Left ventricle myocardium inferior (tissue), 1 donor: ENCODE measurements at regions not wholly inside any gene's neighbourhood (a gene's known extent, or its start where the extent isn't known, plus 50 kb on each side); places are given as distances from the start of the nearest gene placed in this dataset.

Experiments used
- DNase-seq: peaks from one replicate; pipeline ENCODE4 v3.0.0-alpha.2; 2020
- H3K27ac ChIP-seq: fragments of 200-600 bp; replicated peaks from 2 replicates; pipeline ENCODE4 v1.8.0; 2021
- H3K27me3 ChIP-seq: fragments of 200-600 bp; 2 replicates; pipeline ENCODE4 v1.8.0; 2021; ENCODE audit warnings: low read depth
- H3K36me3 ChIP-seq: fragments of 200-600 bp; 2 replicates; pipeline ENCODE4 v1.8.0; 2021
- H3K4me1 ChIP-seq: fragments of 200-600 bp; 2 replicates; pipeline ENCODE4 v1.8.0; 2021
- H3K4me3 ChIP-seq: fragments of 200-600 bp; 2 replicates; pipeline ENCODE4 v1.8.0; 2021; ENCODE audit warnings: mild to moderate bottlenecking, moderate library complexity
- H3K9me3 ChIP-seq: fragments of 200-600 bp; replicated peaks from 2 replicates; pipeline ENCODE4 v1.8.0; 2021
- intact Hi-C: fragments of 100-400 bp; cut with micrococcal nuclease; formaldehyde crosslinking; loops from one replicate; pipeline ENCODE4 v1.11.0; 2022
- TF ChIP-seq, protein P1 (sequence below): fragments of 200-600 bp; IDR thresholded peaks from 2 replicates; pipeline ENCODE4 v1.8.0; 2021; ENCODE audit warnings: antibody characterized with exemption, mild to moderate bottlenecking, borderline replicate concordance
- donor health status: DM: no; HTN: yes; CAD: no; lungs with severe emphysema.

DNA sequence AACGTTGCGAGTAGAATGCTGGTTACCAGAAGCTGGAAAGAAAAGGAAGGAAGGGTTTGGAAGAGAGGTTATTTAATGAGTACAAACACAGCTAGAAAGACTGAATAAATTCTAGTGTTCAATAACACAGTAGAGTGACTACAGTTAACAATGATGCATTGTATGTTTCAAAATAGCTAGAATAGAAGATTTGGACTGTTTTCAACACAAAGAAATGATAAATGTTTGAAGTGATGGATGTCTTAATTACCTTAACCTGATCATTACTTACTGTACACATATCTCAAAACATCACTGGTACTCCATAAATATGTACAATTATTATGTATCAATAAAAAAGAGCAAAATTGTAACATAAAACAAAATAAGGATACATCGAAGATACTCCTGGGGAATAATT is 1221.8 kb upstream of the SEL1L start:
- Histone ChIP-seq H3K27me3 (no peaks in the 10 kb centered on the region), H3K36me3 (no peaks in the 10 kb centered on the region), H3K4me3 (no peak overlapping the region), H3K27ac (no peak overlapping the region), H3K4me1 (no peaks in the 10 kb centered on the region), H3K9me3 (peaks cover 10% of the 10 kb centered on the region)
- intact Hi-C loops = no loop called here
- no peak for DNase-seq
- TF ChIP-seq, protein P1, sequence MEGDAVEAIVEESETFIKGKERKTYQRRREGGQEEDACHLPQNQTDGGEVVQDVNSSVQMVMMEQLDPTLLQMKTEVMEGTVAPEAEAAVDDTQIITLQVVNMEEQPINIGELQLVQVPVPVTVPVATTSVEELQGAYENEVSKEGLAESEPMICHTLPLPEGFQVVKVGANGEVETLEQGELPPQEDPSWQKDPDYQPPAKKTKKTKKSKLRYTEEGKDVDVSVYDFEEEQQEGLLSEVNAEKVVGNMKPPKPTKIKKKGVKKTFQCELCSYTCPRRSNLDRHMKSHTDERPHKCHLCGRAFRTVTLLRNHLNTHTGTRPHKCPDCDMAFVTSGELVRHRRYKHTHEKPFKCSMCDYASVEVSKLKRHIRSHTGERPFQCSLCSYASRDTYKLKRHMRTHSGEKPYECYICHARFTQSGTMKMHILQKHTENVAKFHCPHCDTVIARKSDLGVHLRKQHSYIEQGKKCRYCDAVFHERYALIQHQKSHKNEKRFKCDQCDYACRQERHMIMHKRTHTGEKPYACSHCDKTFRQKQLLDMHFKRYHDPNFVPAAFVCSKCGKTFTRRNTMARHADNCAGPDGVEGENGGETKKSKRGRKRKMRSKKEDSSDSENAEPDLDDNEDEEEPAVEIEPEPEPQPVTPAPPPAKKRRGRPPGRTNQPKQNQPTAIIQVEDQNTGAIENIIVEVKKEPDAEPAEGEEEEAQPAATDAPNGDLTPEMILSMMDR = no peak

DNA sequence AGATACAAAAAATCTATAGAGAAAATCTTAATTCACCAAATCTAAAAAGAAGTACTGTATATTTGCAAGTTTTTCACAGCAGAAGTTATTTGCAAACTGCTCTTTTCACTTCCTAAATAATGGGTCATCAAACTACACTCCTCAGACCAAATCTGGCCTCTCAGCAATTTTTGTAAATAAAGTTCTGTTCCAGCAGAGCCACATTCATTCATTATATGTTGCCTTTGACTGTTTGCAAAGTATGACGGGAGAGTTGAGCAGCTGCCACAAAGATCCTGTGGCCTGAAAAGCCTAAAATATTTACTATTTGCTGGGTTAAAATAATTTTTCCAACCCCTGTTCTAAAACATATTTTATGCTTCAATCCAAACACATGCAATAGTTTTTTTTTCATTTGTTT is 1222.3 kb upstream of the SEL1L start:
- intact Hi-C loops = no loop called here

GRCh38 chr14:82757776-82758175 is 1224.1 kb upstream of the SEL1L start:
- H3K36me3 ChIP-seq = no peaks in the 10 kb centered on the region
- intact Hi-C loops = no loop called here
- no peaks in the 10 kb centered on the region for H3K27me3 ChIP-seq
- H3K9me3 ChIP-seq = peaks cover 10% of the 10 kb centered on the region
- TF ChIP-seq, protein P1 = no peak
- DNase-seq = no peak
- no peak overlapping the region for H3K27ac ChIP-seq
- no peaks in the 10 kb centered on the region for H3K4me1 ChIP-seq
- no peak overlapping the region for H3K4me3 ChIP-seq

More for the DNA sequence above, 1222.3 kb upstream of the SEL1L start:
- no peak overlapping the region for H3K27ac ChIP-seq
- TF ChIP-seq, protein P1 = no peak
- H3K36me3 ChIP-seq = no peaks in the 10 kb centered on the region
- no peaks in the 10 kb centered on the region for H3K27me3 ChIP-seq
- H3K9me3 ChIP-seq = peaks cover 10% of the 10 kb centered on the region
- DNase-seq = no peak
- H3K4me1 ChIP-seq = no peaks in the 10 kb centered on the region
- no peak overlapping the region for H3K4me3 ChIP-seq

GRCh38 chr14:82759656-82760055 is 1226.0 kb upstream of the SEL1L start:
- intact Hi-C loops = no loop called here
- no peaks in the 10 kb centered on the region for H3K4me1 ChIP-seq
- TF ChIP-seq, protein P1 = no peak

DNA sequence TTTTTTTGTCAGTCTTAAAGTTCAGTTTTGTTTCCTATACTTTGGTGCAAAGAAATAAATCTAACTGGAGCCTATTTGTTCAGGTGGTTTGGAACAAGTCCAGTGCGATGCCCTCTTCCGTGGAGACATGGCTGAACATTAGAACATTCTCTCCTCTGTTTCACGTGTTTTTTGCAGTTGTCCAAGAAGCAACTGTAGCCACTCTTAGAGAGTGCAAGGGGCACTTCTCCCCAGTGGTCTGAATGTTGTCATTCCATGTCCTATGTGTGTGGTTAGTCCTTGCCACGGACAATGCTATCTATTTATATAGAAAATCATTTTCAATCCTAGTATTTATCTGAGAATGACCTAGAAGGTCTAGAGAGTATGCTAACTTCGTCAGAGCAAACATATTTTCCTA is 1232.5 kb upstream of the SEL1L start:
- intact Hi-C loops = no loop called here
- Histone ChIP-seq H3K36me3 (no peaks in the 10 kb centered on the region), H3K4me1 (no peaks in the 10 kb centered on the region), H3K27me3 (no peaks in the 10 kb centered on the region), H3K4me3 (no peak overlapping the region), H3K9me3 (no peaks in the 10 kb centered on the region), H3K27ac (no peak overlapping the region)
- TF ChIP-seq, protein P1 = no peak
- DNase-seq = no peak

More at GRCh38 chr14:82759656-82760055, 1226.0 kb upstream of the SEL1L start:
- H3K27ac ChIP-seq = no peak overlapping the region
- H3K36me3 ChIP-seq = no peaks in the 10 kb centered on the region
- no peak overlapping the region for H3K4me3 ChIP-seq
- no peak for DNase-seq
- H3K9me3 ChIP-seq = no peaks in the 10 kb centered on the region
- no peaks in the 10 kb centered on the region for H3K27me3 ChIP-seq

GRCh38 chr14:82766996-82767395 is 1233.3 kb upstream of the SEL1L start:
- TF ChIP-seq, protein P1 = no peak
- H3K36me3 ChIP-seq = no peaks in the 10 kb centered on the region
- no peak for DNase-seq
- no peak overlapping the region for H3K4me3 ChIP-seq
- H3K27me3 ChIP-seq = no peaks in the 10 kb centered on the region
- intact Hi-C loops = no loop called here
- H3K27ac ChIP-seq = no peak overlapping the region
- no peaks in the 10 kb centered on the region for H3K9me3 ChIP-seq
- H3K4me1 ChIP-seq = no peaks in the 10 kb centered on the region
